ENCODE measurements at regions not wholly inside any gene's neighbourhood (a gene's known extent, or its start where the extent isn't known, plus 50 kb on each side); places are given as distances from the start of the nearest gene placed in this dataset.

GRCh38 chr2:8231902-8232301, 450.0 kb upstream of the ID2 start:
- H2BK20ac ChIP-seq (ENCODE audit: low read depth, low read length, poor library complexity, severe bottlenecking) = no peak overlapping the region
- no peak overlapping the region for H4K91ac ChIP-seq (ENCODE audit: insufficient read length, low read depth, low read length)
- no peak overlapping the region for H2BK15ac ChIP-seq (ENCODE audit: low read depth, low read length)
- Mint-ChIP-seq H3K27me3 (ENCODE audit: low read depth) (no peaks in the 10 kb centered on the region), H3K27ac (no peak overlapping the region), H3K36me3 (ENCODE audit: insufficient read depth in 1 of 3, low read depth in 3 of 3) (no peaks in the 10 kb centered on the region), H3K9me3 (no peaks in the 10 kb centered on the region; a peak in 1 of 5 replicates), H3K4me3 (no peak overlapping the region), H3K4me1 (peaks cover 14 to 19% of the 10 kb centered on the region in 2 experiments)
- no peak overlapping the region for H2AFZ ChIP-seq (ENCODE audit: low read length)
- no peak overlapping the region for H2BK5ac ChIP-seq (ENCODE audit: insufficient read length, low read length)
- no peak overlapping the region for H3T11ph ChIP-seq (ENCODE audit: low read length)
- H4K8ac ChIP-seq (replicated peaks; ENCODE audit: insufficient read length, low read depth, low read length) = no peak overlapping the region
- no peaks in the 10 kb centered on the region for H3K9me3 ChIP-seq (ENCODE audit: control insufficient read depth, low read depth, low read length)
- no peak overlapping the region for H3K4me2 ChIP-seq (ENCODE audit: insufficient read depth, insufficient read length, low read length)
- no peak overlapping the region for H3K23ac ChIP-seq (ENCODE audit: insufficient read length, low read depth, low read length)
- 0 out of 2 replicates have a peak, but pooled peaks cover 2% of the 10 kb centered on the region for H3K79me2 ChIP-seq (ENCODE audit: insufficient read depth, low read length)
- H4K20me1 ChIP-seq (ENCODE audit: control insufficient read depth, insufficient read depth, insufficient read length) = no peaks in the 10 kb centered on the region
- no peak overlapping the region for H3K27ac ChIP-seq (ENCODE audit: insufficient read length, low read depth, low read length)
- no peak overlapping the region for H3K9ac ChIP-seq (ENCODE audit: extremely low read depth, insufficient read length, low read length)
- no peaks in the 10 kb centered on the region for H3K79me1 ChIP-seq (ENCODE audit: insufficient read depth, low read depth, low read length, poor library complexity, severe bottlenecking)
- H3K4ac ChIP-seq (ENCODE audit: low read depth, low read length) = no peak overlapping the region
- no peak overlapping the region for H2BK12ac ChIP-seq (ENCODE audit: insufficient read length, low read depth, low read length)
- no peak for TF ChIP-seq CTCF (conservative IDR thresholded peaks at IDR 0.05)
- H3K27me3 ChIP-seq (ENCODE audit: insufficient read depth, low read length) = no peaks in the 10 kb centered on the region
- H3K18ac ChIP-seq (ENCODE audit: insufficient read length, low read depth, low read length) = no peak overlapping the region
- no peak overlapping the region for H3K56ac ChIP-seq (ENCODE audit: insufficient read length, low read depth, low read length)
- H4K5ac ChIP-seq (ENCODE audit: insufficient read length, low read depth, low read length) = no peak overlapping the region
- H3K4me1 ChIP-seq (ENCODE audit: insufficient read depth, low read length) = no peaks in the 10 kb centered on the region
- H2BK120ac ChIP-seq (ENCODE audit: low read depth, low read length, poor library complexity, severe bottlenecking) = no peak overlapping the region
- no peak overlapping the region for H2AK5ac ChIP-seq (ENCODE audit: insufficient read length, low read length)
- no peak overlapping the region for H3K14ac ChIP-seq (ENCODE audit: insufficient read depth, low read length)
- no peak for DNase-seq
- no CpG with 5 or more reads among the region's 3 CpGs for WGBS (ENCODE audit: extremely low coverage, insufficient read length, low lambda C conversion rate)
- H3K23me2 ChIP-seq (ENCODE audit: insufficient read length, low read depth, low read length, poor library complexity, severe bottlenecking) = no peaks in the 10 kb centered on the region

Measured in H9 (cell line).